HepG2 (cell line): ENCODE measurements at regions not wholly inside any gene's neighbourhood (a gene's known extent, or its start where the extent isn't known, plus 50 kb on each side); places are given as distances from the start of the nearest gene placed in this dataset.

ENCODE experiments used
- ATAC-seq: fragments of 200-7000 bp; cut with Tn5 transposase; 3 replicates; pipeline ENCODE4 v1.9.1; 2020; ENCODE audit warnings: mild to moderate bottlenecking, moderate library complexity
- BruUV-seq: library from RNA; stranded (reverse); fragments of 400-500 nt; replicated peaks from 2 replicates; lab custom pipeline; 2021; lab: Mats Ljungman, UMichigan
- CTCF ChIA-PET: fragments of 300-600 bp; formaldehyde crosslinking; extraction: SDS; loops from one replicate; lab custom pipeline; 2021; ENCODE audit warnings: low total read pairs, inconsistent platforms, low intra/inter-chr PET ratio; lab: Yijun Ruan, JAX
- POLR2A ChIA-PET: fragments of 350-600 bp; sonication (Branson Sonifier 250); formaldehyde crosslinking; loops from one replicate; lab custom pipeline; 2020; ENCODE audit warnings: antibody characterized with exemption, inconsistent platforms; lab: Yijun Ruan, JAX
- DNase-seq: peaks from one replicate; pipeline ENCODE4 v3.0.0-alpha.2; 2015; ENCODE audit warnings: low spot score
- FAIRE-seq: peaks from 3 replicates; lab custom pipeline; 2011; peaks lifted over from hg19 to GRCh38; lab: Jason Lieb, UNC
- H2AFZ ChIP-seq: one replicate; pipeline ENCODE4 v1.6.1; 2011; ENCODE audit warnings: low read length, inconsistent platforms
- H3K27ac ChIP-seq: fragments of 300-600 bp; 3 replicates; pipeline ENCODE4 v1.8.0; 2011; ENCODE audit warnings: mixed run types, mild to moderate bottlenecking, mixed read lengths, low read length, inconsistent platforms; ENCODE audit not compliant: insufficient read depth; ENCODE audit errors: extremely low read length
- H3K27me3 ChIP-seq, 2 experiments: fragments of 200-600 bp in 1 of 2; 2 replicates in 1 of 2; 3 replicates in 1 of 2; pipeline versions ENCODE4 v1.6.0 to v1.8.0; 2011; ENCODE audit warnings: low read length in 2 of 2, mild to moderate bottlenecking in 2 of 2, moderate library complexity in 2 of 2, inconsistent platforms in 1 of 2; ENCODE audit not compliant: insufficient read depth in 2 of 2, control insufficient read depth in 1 of 2
- H3K36me3 ChIP-seq, 2 experiments: fragments of 200-600 bp in 1 of 2; replicated peaks in 1 of 2; 2 replicates in 1 of 2; 3 replicates in 1 of 2; pipeline versions ENCODE4 v1.5.1 to v1.8.0; 2011; ENCODE audit warnings: low read length in 2 of 2, inconsistent platforms in 1 of 2; ENCODE audit not compliant: insufficient read depth in 2 of 2, control insufficient read depth in 1 of 2
- H3K4me1 ChIP-seq: 2 replicates; pipeline ENCODE4 v1.5.1; 2012; ENCODE audit warnings: low read length, inconsistent platforms; ENCODE audit not compliant: insufficient read depth
- H3K4me2 ChIP-seq: 2 replicates; pipeline ENCODE4 v1.6.0; 2011; ENCODE audit warnings: low read depth, low read length, inconsistent platforms
- H3K4me3 ChIP-seq, 3 experiments: fragments of 200-600 bp in 1 of 3; sonication (generic), shearing (Covaris generic) in 1 of 3; replicated peaks in 1 of 3; 2 replicates each; pipeline ENCODE4 v1.5.1; 2011 to 2016; ENCODE audit warnings: low read length in 3 of 3, inconsistent platforms in 2 of 3, low read depth in 2 of 3, mild to moderate bottlenecking in 2 of 3, control low read depth in 1 of 3, mixed read lengths in 1 of 3; ENCODE audit not compliant: insufficient read depth in 1 of 3
- H3K79me2 ChIP-seq: one replicate; pipeline ENCODE4 v1.6.1; 2011; ENCODE audit warnings: low read length, inconsistent platforms; ENCODE audit not compliant: insufficient read depth
- H3K9ac ChIP-seq: 2 replicates; pipeline ENCODE4 v1.6.0; 2011; ENCODE audit warnings: mild to moderate bottlenecking, low read depth, low read length, inconsistent platforms; ENCODE audit not compliant: insufficient read depth
- H3K9me3 ChIP-seq: 2 replicates; pipeline ENCODE4 v1.5.1; 2012; ENCODE audit warnings: mild to moderate bottlenecking, low read length
- H4K20me1 ChIP-seq: 2 replicates; pipeline ENCODE4 v1.6.0; 2011; ENCODE audit warnings: inconsistent platforms, mild to moderate bottlenecking, low read length, moderate library complexity; ENCODE audit not compliant: insufficient read depth
- DNMT3B ChIP-seq: conservative IDR thresholded peaks from 2 replicates; pipeline ENCODE4 v1.6.1; 2016; ENCODE audit warnings: missing biosample characterization, control low read depth
- IKZF1 ChIP-seq: fragments of 450-650 bp; IDR thresholded peaks from 2 replicates; pipeline ENCODE4 v1.7.1; 2016
- KLF11 ChIP-seq: IDR thresholded peaks from 2 replicates; pipeline ENCODE4 v1.6.1; 2016; ENCODE audit warnings: missing compliant biosample characterization
- PHB2 ChIP-seq: fragments of 450-650 bp; IDR thresholded peaks from 2 replicates; pipeline ENCODE4 v1.6.1; 2018; ENCODE audit not compliant: partially characterized antibody
- TFDP1 ChIP-seq: IDR thresholded peaks from 2 replicates; pipeline ENCODE4 v1.6.1; 2016; ENCODE audit warnings: missing compliant biosample characterization, missing genetic modification reagents, borderline replicate concordance
- TRIM22 ChIP-seq: fragments of 450-650 bp; IDR thresholded peaks from 2 replicates; pipeline ENCODE4 v1.6.1; 2017
- WGBS: methylation state at CpG from one replicate; pipeline ENCODE4 v1.1.6; 2017; ENCODE audit warnings: low lambda C conversion rate; 5-methylcytosine and 5-hydroxymethylcytosine counted together
- in situ Hi-C: cut with HindIII; loops from 2 replicates; pipeline ENCODE4 v1.10.0; 2017; ENCODE audit warnings: low pct_unique_long_range_greater_than_20kb; ENCODE audit not compliant: extremely low pct_ligation_motif_present
- intact Hi-C: fragments of 100-400 bp; cut with micrococcal nuclease; formaldehyde crosslinking; loops from one replicate; pipeline ENCODE4 v1.10.0; 2022; ENCODE audit not compliant: unreplicated experiment
- TF ChIP-seq, protein P1 (sequence below): sonication (generic); formaldehyde crosslinking; IDR thresholded peaks from 2 replicates; pipeline ENCODE4 v1.5.0; 2020; ENCODE audit warnings: missing genetic modification reagents

GRCh38 chr2:149928011-149928410 lies 340.4 kb upstream of the MMADHC start:
- in situ Hi-C loops, result no loop called here
- intact Hi-C loops, result no loop called here
- H3K9me3 ChIP-seq, result peaks cover 28% of the 10 kb centered on the region
- no peak overlapping the region for H3K27ac ChIP-seq
- ATAC-seq (no peak), FAIRE-seq (no peak), DNase-seq (no peak)
- H3K36me3 ChIP-seq, result no peaks in the 10 kb centered on the region
- no peaks in the 10 kb centered on the region for H4K20me1 ChIP-seq
- BruUV-seq, result no TSS peak
- H3K4me2 ChIP-seq, result no peak overlapping the region
- H3K4me1 ChIP-seq, result no peaks in the 10 kb centered on the region
- WGBS, result 6% methylated on average over 2 of the region's 2 CpGs
- H3K9ac ChIP-seq, result no peak overlapping the region
- TF ChIP-seq, protein P1, sequence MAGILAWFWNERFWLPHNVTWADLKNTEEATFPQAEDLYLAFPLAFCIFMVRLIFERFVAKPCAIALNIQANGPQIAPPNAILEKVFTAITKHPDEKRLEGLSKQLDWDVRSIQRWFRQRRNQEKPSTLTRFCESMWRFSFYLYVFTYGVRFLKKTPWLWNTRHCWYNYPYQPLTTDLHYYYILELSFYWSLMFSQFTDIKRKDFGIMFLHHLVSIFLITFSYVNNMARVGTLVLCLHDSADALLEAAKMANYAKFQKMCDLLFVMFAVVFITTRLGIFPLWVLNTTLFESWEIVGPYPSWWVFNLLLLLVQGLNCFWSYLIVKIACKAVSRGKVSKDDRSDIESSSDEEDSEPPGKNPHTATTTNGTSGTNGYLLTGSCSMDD, result no peak
- TF ChIP-seq TRIM22 (no peak), IKZF1 (no peak), DNMT3B (CRISPR knock-in tag) (no peak), TFDP1 (CRISPR knock-in tag) (no peak), PHB2 (no peak), KLF11 (no peak)
- POLR2A ChIA-PET, result no interaction called here
- CTCF ChIA-PET, result no interaction called here
- no peak overlapping the region for H3K4me3 ChIP-seq
- no peak overlapping the region for H2AFZ ChIP-seq
- H3K27me3 ChIP-seq, result no peaks in the 10 kb centered on the region
- H3K79me2 ChIP-seq, result no peaks in the 10 kb centered on the region
